Mesenchymal stem cell (in vitro differentiated cells and primary cell): ENCODE measurements at regions not wholly inside any gene's neighbourhood (a gene's known extent, or its start where the extent isn't known, plus 50 kb on each side); places are given as distances from the start of the nearest gene placed in this dataset.

Experiments used
- DNase-seq: peaks from one replicate; pipeline ENCODE4 v3.0.0-alpha.2; 2013
- H2AFZ ChIP-seq: one replicate; pipeline ENCODE4 v1.6.1; 2013; ENCODE audit warnings: low read depth, mild to moderate bottlenecking, control low read depth, inconsistent platforms, low read length, moderate library complexity
- H2AK5ac ChIP-seq: 2 replicates; pipeline ENCODE4 v1.6.1; 2013; ENCODE audit warnings: low read length, moderate library complexity, mild to moderate bottlenecking, inconsistent platforms; ENCODE audit not compliant: severe bottlenecking
- H2BK120ac ChIP-seq: one replicate; pipeline ENCODE4 v1.6.1; 2013; ENCODE audit warnings: low read depth, mild to moderate bottlenecking, inconsistent platforms, low read length, moderate library complexity
- H2BK12ac ChIP-seq, 2 experiments: one replicate each; pipeline ENCODE4 v1.6.1; 2013; ENCODE audit warnings: inconsistent platforms in 2 of 2, low read length in 2 of 2, mild to moderate bottlenecking in 2 of 2, moderate library complexity in 2 of 2, control low read depth in 1 of 2
- H2BK15ac ChIP-seq: one replicate; pipeline ENCODE4 v1.6.1; 2013; ENCODE audit warnings: mild to moderate bottlenecking, low read depth, inconsistent platforms; ENCODE audit not compliant: poor library complexity, severe bottlenecking
- H2BK5ac ChIP-seq: 2 replicates; pipeline ENCODE4 v1.6.1; 2013; ENCODE audit warnings: low read depth, mild to moderate bottlenecking, low read length, control low read depth, inconsistent platforms; ENCODE audit not compliant: poor library complexity, severe bottlenecking
- H3K14ac ChIP-seq, 2 experiments: one replicate each; pipeline ENCODE4 v1.6.1; 2013; ENCODE audit warnings: inconsistent platforms in 2 of 2, low read length in 2 of 2, control low read depth in 1 of 2, mild to moderate bottlenecking in 1 of 2, moderate library complexity in 1 of 2
- H3K18ac ChIP-seq, 2 experiments: one replicate each; pipeline ENCODE4 v1.6.1; 2013; ENCODE audit warnings: inconsistent platforms in 2 of 2, low read length in 2 of 2, control low read depth in 1 of 2, low read depth in 1 of 2, mild to moderate bottlenecking in 1 of 2
- H3K23ac ChIP-seq, 2 experiments: one replicate each; pipeline ENCODE4 v1.6.1; 2013; ENCODE audit warnings: inconsistent platforms in 2 of 2, low read length in 2 of 2, mild to moderate bottlenecking in 2 of 2, moderate library complexity in 2 of 2, control low read depth in 1 of 2
- H3K27ac ChIP-seq: 2 replicates; pipeline ENCODE4 v1.5.1; 2013; ENCODE audit warnings: mild to moderate bottlenecking, moderate library complexity, low read length, control low read depth, inconsistent platforms; ENCODE audit not compliant: poor library complexity, severe bottlenecking
- H3K27me3 ChIP-seq, 2 experiments: 2 replicates each; pipeline versions ENCODE4 v1.6.1 to v1.7.0; 2013; ENCODE audit warnings: low read length in 2 of 2, mild to moderate bottlenecking in 2 of 2, moderate library complexity in 2 of 2, control low read depth in 1 of 2, inconsistent platforms in 1 of 2; ENCODE audit not compliant: control insufficient read depth in 1 of 2, insufficient read depth in 1 of 2
- H3K36me3 ChIP-seq, 2 experiments: 2 replicates each; pipeline versions ENCODE4 v1.6.1 to v1.7.0; 2013; ENCODE audit warnings: low read length in 2 of 2, control low read depth in 1 of 2, inconsistent platforms in 1 of 2, low read depth in 1 of 2, mild to moderate bottlenecking in 1 of 2; ENCODE audit not compliant: insufficient read depth in 2 of 2, control insufficient read depth in 1 of 2
- H3K4ac ChIP-seq, 2 experiments: one replicate each; pipeline ENCODE4 v1.6.1; 2013; ENCODE audit warnings: inconsistent platforms in 2 of 2, low read length in 2 of 2, mild to moderate bottlenecking in 2 of 2, moderate library complexity in 2 of 2, control low read depth in 1 of 2, low read depth in 1 of 2
- H3K4me1 ChIP-seq: 2 replicates; pipeline ENCODE4 v1.6.1; 2013; ENCODE audit warnings: low read depth, low read length, control low read depth; ENCODE audit not compliant: control insufficient read depth, insufficient read depth
- H3K4me2 ChIP-seq: 2 replicates; pipeline ENCODE4 v1.6.1; 2013; ENCODE audit warnings: low read length, mild to moderate bottlenecking, inconsistent platforms; ENCODE audit not compliant: poor library complexity, severe bottlenecking
- H3K4me3 ChIP-seq, 2 experiments: 2 replicates each; pipeline versions ENCODE4 v1.5.1 to v1.7.0; 2013; ENCODE audit warnings: low read length in 2 of 2, mild to moderate bottlenecking in 2 of 2, control low read depth in 1 of 2, low read depth in 1 of 2; ENCODE audit not compliant: insufficient read depth in 1 of 2
- H3K79me1 ChIP-seq: replicated peaks from 2 replicates; pipeline ENCODE4 v1.6.1; 2013; ENCODE audit warnings: mild to moderate bottlenecking, control low read depth, low read length, inconsistent platforms; ENCODE audit not compliant: poor library complexity, severe bottlenecking
- H3K9ac ChIP-seq: 2 replicates; pipeline ENCODE4 v1.7.0; 2013; ENCODE audit warnings: mild to moderate bottlenecking, low read length, moderate library complexity
- H3K9me3 ChIP-seq: 2 replicates; pipeline ENCODE4 v1.7.0; 2013; ENCODE audit warnings: mild to moderate bottlenecking, low read length; ENCODE audit not compliant: control insufficient read depth
- H4K8ac ChIP-seq: one replicate; pipeline ENCODE4 v1.6.1; 2013; ENCODE audit warnings: inconsistent platforms, mild to moderate bottlenecking, low read length, moderate library complexity
- H4K91ac ChIP-seq: one replicate; pipeline ENCODE4 v1.6.1; 2013; ENCODE audit warnings: mild to moderate bottlenecking, low read length, inconsistent platforms
- WGBS: methylation state at CpG from one replicate; pipeline ENCODE4 v1.1.7; 2013; ENCODE audit warnings: mixed read lengths; 5-methylcytosine and 5-hydroxymethylcytosine counted together

- WGBS: 87% methylated on average over 20 of the region's 20 CpGs
- Histone ChIP-seq H2BK15ac (no peak overlapping the region), H3K9me3 (peaks cover 2% of the 10 kb centered on the region), H3K18ac (no peak overlapping the region), H3K79me1 (no peaks in the 10 kb centered on the region), H3K4me1 (no peaks in the 10 kb centered on the region), H4K91ac (no peak overlapping the region), H3K14ac (no peak overlapping the region), H4K8ac (no peak overlapping the region), H3K4me3 (no peak overlapping the region), H2AK5ac (no peak overlapping the region), H3K27ac (no peak overlapping the region), H3K23ac (no peak overlapping the region), H3K4me2 (no peak overlapping the region), H2BK12ac (no peak overlapping the region), H2BK5ac (no peak overlapping the region), H3K9ac (no peak overlapping the region), H3K27me3 (no peaks in the 10 kb centered on the region), H2BK120ac (no peak overlapping the region), H3K4ac (no peak overlapping the region), H2AFZ (no peak overlapping the region), H3K36me3 (no peaks in the 10 kb centered on the region)
- no peak for DNase-seq
These were observed 241.4 kb downstream of the BRD1 start for GRCh38 chr22:49586244-49586748.

GRCh38 chr22:49585461-49586243 is 242.0 kb downstream of the BRD1 start:
- H3K18ac ChIP-seq: no peak overlapping the region
- H4K91ac ChIP-seq: no peak overlapping the region
- no peak overlapping the region for H3K4me3 ChIP-seq
- no peaks in the 10 kb centered on the region for H3K27me3 ChIP-seq
- no peak for DNase-seq
- no peak overlapping the region for H2BK120ac ChIP-seq
- no peak overlapping the region for H3K23ac ChIP-seq
- peaks cover 7% of the 10 kb centered on the region for H3K9me3 ChIP-seq
- no peak overlapping the region for H2AK5ac ChIP-seq
- H3K4me1 ChIP-seq: no peaks in the 10 kb centered on the region
- no peak overlapping the region for H3K27ac ChIP-seq
- 76% methylated on average over 20 of the region's 23 CpGs for whole genome bisulfite sequencing
- no peak overlapping the region for H3K14ac ChIP-seq
- H3K9ac ChIP-seq: no peak overlapping the region
- no peak overlapping the region for H3K4ac ChIP-seq
- no peaks in the 10 kb centered on the region for H3K79me1 ChIP-seq
- no peak overlapping the region for H2BK12ac ChIP-seq
- H2BK15ac ChIP-seq: no peak overlapping the region
- no peaks in the 10 kb centered on the region for H3K36me3 ChIP-seq
- H4K8ac ChIP-seq: no peak overlapping the region
- H2BK5ac ChIP-seq: no peak overlapping the region
- no peak overlapping the region for H2AFZ ChIP-seq
- H3K4me2 ChIP-seq: no peak overlapping the region

- Histone ChIP-seq H2BK5ac (no peak overlapping the region), H3K14ac (no peak overlapping the region), H2BK15ac (no peak overlapping the region), H2BK120ac (no peak overlapping the region), H2AFZ (no peak overlapping the region), H3K27ac (no peak overlapping the region), H2BK12ac (no peak overlapping the region), H3K4me2 (no peak overlapping the region), H4K91ac (no peak overlapping the region), H3K4ac (no peak overlapping the region), H3K18ac (no peak overlapping the region), H3K79me1 (no peaks in the 10 kb centered on the region), H3K27me3 (no peaks in the 10 kb centered on the region), H3K36me3 (no peaks in the 10 kb centered on the region), H2AK5ac (no peak overlapping the region), H3K23ac (no peak overlapping the region), H3K9ac (no peak overlapping the region), H3K4me1 (no peaks in the 10 kb centered on the region), H3K4me3 (no peak overlapping the region), H4K8ac (no peak overlapping the region), H3K9me3 (peaks cover 13% of the 10 kb centered on the region)
- DNase-seq: no peak
- 91% methylated on average over 26 of the region's 26 CpGs for WGBS
These were observed 243.7 kb downstream of the BRD1 start for GRCh38 chr22:49583886-49584505.

GRCh38 chr22:49583341-49583740 is 244.3 kb downstream of the BRD1 start:
- Histone ChIP-seq H3K9ac (no peak overlapping the region), H3K4me1 (no peaks in the 10 kb centered on the region), H2BK5ac (no peak overlapping the region), H3K4ac (no peak overlapping the region), H3K4me2 (no peak overlapping the region), H3K27me3 (no peaks in the 10 kb centered on the region), H4K8ac (no peak overlapping the region), H4K91ac (no peak overlapping the region), H3K23ac (no peak overlapping the region), H3K36me3 (no peaks in the 10 kb centered on the region), H3K18ac (no peak overlapping the region), H2BK15ac (no peak overlapping the region), H2BK12ac (no peak overlapping the region), H3K79me1 (no peaks in the 10 kb centered on the region), H2BK120ac (no peak overlapping the region), H2AFZ (no peak overlapping the region), H3K27ac (no peak overlapping the region), H2AK5ac (no peak overlapping the region), H3K4me3 (no peak overlapping the region), H3K9me3 (peaks cover 13% of the 10 kb centered on the region), H3K14ac (no peak overlapping the region)
- no peak for DNase-seq
- 75% methylated on average over 11 of the region's 11 CpGs for WGBS
